ENCODE measurements at regions not wholly inside any gene's neighbourhood (a gene's known extent, or its start where the extent isn't known, plus 50 kb on each side); places are given as distances from the start of the nearest gene placed in this dataset.

DNA sequence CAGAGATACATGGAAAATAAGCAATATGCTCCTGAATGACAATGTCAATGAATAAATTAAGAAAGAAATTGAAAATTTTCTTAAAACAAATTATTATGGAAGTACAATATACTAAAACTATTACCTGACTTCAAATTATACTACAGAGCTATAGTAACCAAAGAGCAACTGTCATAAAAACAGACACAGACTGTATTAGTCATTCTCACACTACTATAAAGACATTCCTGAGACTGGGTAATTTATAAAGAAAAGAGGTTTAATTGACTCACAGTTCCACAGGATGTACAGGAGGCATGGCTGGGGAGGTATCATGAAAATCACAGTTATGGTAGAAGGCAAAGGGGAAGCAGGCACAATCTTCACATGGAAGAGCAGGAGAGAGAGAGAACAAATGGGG lies 60.0 kb upstream of the CYSLTR1 start:
- ChIA-PET CTCF (no interaction called here), POLR2A (no interaction called here)
- H3K4me3 ChIP-seq (ENCODE audit: low read depth, low read length): no peak overlapping the region
- no peak for TF ChIP-seq CTCF (IDR thresholded peaks at IDR 0.05; ENCODE audit: insufficient read depth, low read depth, low read length)
- no peak for DNase-seq (ENCODE audit: low read depth)
- no peaks in the 10 kb centered on the region for H3K36me3 ChIP-seq (ENCODE audit: control insufficient read depth, insufficient read depth, low read length)
- H3K27me3 ChIP-seq (ENCODE audit: control insufficient read depth, insufficient read depth, low read length): no peaks in the 10 kb centered on the region

GRCh38 chrX:78384486-78384885 lies 57.1 kb upstream of the CYSLTR1 start:
- DNase-seq (ENCODE audit: low read depth): no peak
- CTCF ChIA-PET: no interaction called here

GRCh38 chrX:78383594-78383993 lies 56.2 kb upstream of the CYSLTR1 start:
- H3K4me3 ChIP-seq (ENCODE audit: low read depth, low read length): no peak overlapping the region
- CTCF ChIA-PET: no interaction called here
- no peak for DNase-seq (ENCODE audit: low read depth)

More at GRCh38 chrX:78384486-78384885, 57.1 kb upstream of the CYSLTR1 start:
- H3K4me3 ChIP-seq (ENCODE audit: low read depth, low read length): no peak overlapping the region
- POLR2A ChIA-PET: no interaction called here
- H3K36me3 ChIP-seq (ENCODE audit: control insufficient read depth, insufficient read depth, low read length): no peaks in the 10 kb centered on the region
- no peaks in the 10 kb centered on the region for H3K27me3 ChIP-seq (ENCODE audit: control insufficient read depth, insufficient read depth, low read length)
- no peak for TF ChIP-seq CTCF (IDR thresholded peaks at IDR 0.05; ENCODE audit: insufficient read depth, low read depth, low read length)

GRCh38 chrX:78378476-78379115 lies 51.2 kb upstream of the CYSLTR1 start:
- POLR2A ChIA-PET: no interaction called here

More at GRCh38 chrX:78383594-78383993, 56.2 kb upstream of the CYSLTR1 start:
- TF ChIP-seq CTCF (IDR thresholded peaks at IDR 0.05; ENCODE audit: insufficient read depth, low read depth, low read length): no peak
- POLR2A ChIA-PET: no interaction called here
- Histone ChIP-seq H3K36me3 (ENCODE audit: control insufficient read depth, insufficient read depth, low read length) (no peaks in the 10 kb centered on the region), H3K27me3 (ENCODE audit: control insufficient read depth, insufficient read depth, low read length) (no peaks in the 10 kb centered on the region)

More at GRCh38 chrX:78378476-78379115, 51.2 kb upstream of the CYSLTR1 start:
- TF ChIP-seq CTCF (IDR thresholded peaks at IDR 0.05; ENCODE audit: insufficient read depth, low read depth, low read length): no peak
- H3K4me3 ChIP-seq (ENCODE audit: low read depth, low read length): no peak overlapping the region
- DNase-seq (ENCODE audit: low read depth): no peak
- no peaks in the 10 kb centered on the region for H3K27me3 ChIP-seq (ENCODE audit: control insufficient read depth, insufficient read depth, low read length)
- H3K36me3 ChIP-seq (ENCODE audit: control insufficient read depth, insufficient read depth, low read length): no peaks in the 10 kb centered on the region
- CTCF ChIA-PET: no interaction called here
